ENCODE measurements at regions not wholly inside any gene's neighbourhood (a gene's known extent, or its start where the extent isn't known, plus 50 kb on each side); places are given as distances from the start of the nearest gene placed in this dataset.
A peak's percentile ranks its signal among the peaks of the same experiment; 100 is the strongest.
"Not testable (repeated sequence)": the region's sequence is repeated elsewhere in the genome, so short reads cannot be mapped to it uniquely, and the experiment has no call there.

DNA sequence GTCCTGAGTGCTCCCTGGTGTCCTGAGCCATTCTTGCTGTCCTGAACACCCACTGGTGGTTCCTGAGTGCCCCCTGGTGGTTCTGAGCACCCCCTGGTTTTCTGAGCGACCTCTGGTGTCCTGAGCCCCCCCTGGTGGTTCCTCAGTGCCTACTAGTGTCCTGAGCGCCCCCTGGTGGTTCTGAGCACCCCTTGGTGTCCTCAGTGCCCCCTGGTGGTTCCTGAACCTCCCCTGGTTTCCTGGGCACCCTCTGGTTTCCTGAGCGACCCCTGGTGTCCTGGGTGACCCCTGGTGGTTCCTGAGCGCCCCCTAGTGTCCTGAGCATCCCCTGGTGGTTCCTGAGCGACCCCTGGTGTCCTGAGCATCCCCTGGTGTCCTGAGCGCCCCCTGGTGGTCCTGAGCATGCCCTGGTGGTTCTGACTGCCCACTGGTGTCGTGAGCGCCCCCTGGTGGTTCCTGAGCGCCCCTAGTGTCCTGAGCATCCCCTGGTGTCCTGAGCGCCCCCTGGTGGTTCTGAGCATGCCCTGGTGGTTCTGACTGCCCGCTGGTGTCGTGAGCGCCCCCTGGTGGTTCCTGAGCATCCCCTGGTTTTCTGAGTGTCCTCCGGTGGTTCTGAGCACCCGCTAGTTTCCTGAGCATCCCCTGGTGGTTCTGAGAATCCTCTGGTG, 473.1 kb downstream of the TMEM121 start:
- no peak overlapping the region for H3K27ac ChIP-seq
- peak; percentile 80 for DNase-seq
- H3K9me3 ChIP-seq = no peaks in the 10 kb centered on the region
- intact Hi-C loops (cut with DNase I) = no loop called here
- H3K4me1 ChIP-seq = no peaks in the 10 kb centered on the region
- no peaks in the 10 kb centered on the region for H3K27me3 ChIP-seq (ENCODE audit: low read depth)
- peak; percentile 86 to 96 for ATAC-seq
- no peaks in the 10 kb centered on the region for H3K36me3 ChIP-seq
- no peak overlapping the region for H3K4me3 ChIP-seq
- TF ChIP-seq, protein P1, sequence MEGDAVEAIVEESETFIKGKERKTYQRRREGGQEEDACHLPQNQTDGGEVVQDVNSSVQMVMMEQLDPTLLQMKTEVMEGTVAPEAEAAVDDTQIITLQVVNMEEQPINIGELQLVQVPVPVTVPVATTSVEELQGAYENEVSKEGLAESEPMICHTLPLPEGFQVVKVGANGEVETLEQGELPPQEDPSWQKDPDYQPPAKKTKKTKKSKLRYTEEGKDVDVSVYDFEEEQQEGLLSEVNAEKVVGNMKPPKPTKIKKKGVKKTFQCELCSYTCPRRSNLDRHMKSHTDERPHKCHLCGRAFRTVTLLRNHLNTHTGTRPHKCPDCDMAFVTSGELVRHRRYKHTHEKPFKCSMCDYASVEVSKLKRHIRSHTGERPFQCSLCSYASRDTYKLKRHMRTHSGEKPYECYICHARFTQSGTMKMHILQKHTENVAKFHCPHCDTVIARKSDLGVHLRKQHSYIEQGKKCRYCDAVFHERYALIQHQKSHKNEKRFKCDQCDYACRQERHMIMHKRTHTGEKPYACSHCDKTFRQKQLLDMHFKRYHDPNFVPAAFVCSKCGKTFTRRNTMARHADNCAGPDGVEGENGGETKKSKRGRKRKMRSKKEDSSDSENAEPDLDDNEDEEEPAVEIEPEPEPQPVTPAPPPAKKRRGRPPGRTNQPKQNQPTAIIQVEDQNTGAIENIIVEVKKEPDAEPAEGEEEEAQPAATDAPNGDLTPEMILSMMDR (IDR thresholded peaks at IDR 0.05) = peak; percentile 53

DNA sequence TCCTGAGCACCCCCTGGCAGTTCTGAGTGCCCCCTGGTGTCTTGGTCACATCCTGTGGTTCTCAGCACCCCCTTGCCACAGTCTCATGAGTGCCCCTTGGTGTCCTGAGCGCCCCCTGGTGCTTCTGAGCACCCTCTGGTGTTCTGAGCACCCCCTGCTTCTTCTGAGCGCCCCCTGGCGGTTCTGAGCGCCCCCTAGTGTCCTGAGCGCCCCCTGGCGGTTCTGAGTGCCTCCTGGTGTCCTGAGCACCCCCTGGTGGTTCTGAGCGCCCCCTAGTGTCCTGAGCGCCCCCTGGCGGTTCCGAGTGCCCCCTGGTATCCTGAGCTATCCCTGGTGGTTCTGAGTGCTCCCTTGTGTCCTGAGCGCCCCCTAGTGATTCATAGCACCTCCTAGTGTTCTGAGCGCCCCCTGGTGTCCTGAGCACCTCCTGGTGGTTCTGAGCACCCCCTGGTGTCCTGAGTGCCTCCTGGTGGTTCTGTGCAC, 473.7 kb downstream of the TMEM121 start:
- H3K36me3 ChIP-seq; H3K27me3 ChIP-seq (ENCODE audit: low read depth); H3K9me3 ChIP-seq; H3K4me3 ChIP-seq; DNase-seq; H3K4me1 ChIP-seq; intact Hi-C loops (cut with DNase I); ATAC-seq; H3K27ac ChIP-seq: not testable (repeated sequence)

DNA sequence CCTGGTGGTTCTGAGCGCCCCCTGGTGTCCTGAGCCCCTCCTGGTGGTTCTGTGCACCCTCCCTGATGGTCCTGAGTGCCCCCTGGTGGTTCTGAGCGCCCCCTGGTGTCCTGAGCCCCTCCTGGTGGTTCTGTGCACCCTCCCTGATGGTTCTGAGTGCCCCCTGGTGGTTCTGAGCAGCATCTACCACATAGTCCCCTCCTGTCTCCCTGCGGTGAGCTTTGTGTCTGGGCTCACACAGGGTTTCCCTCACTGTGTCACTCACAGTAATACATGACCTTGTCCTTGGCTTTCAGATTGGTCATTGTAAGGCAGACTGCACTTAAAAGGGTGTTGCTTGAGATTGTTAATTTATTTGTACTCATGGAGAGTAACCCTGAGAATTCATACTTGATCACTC, 474.9 kb downstream of the TMEM121 start:
- DNase-seq = not testable (repeated sequence)

DNA sequence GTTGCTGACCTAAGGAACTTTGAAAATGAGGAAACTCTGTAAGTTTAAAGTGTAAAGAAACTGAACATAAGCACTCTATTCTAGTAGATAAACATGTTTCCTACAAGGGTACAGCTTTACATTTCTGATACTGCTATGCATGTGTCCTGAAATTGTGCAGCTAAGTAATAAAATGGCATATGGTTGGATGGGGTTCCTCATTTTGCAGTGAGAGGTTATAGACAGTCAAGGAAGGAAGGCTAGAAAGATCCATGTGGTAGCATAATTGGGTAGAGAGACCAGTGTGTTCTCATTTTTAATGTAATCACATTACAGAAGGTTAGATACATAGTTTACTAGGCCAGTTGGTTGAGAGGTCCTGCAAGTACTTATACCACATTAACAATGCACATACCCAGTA, 477.0 kb downstream of the TMEM121 start:
- H3K4me3 ChIP-seq = no peak overlapping the region
- intact Hi-C loops (cut with DNase I) = no loop called here
- H3K27me3 ChIP-seq (ENCODE audit: low read depth) = no peaks in the 10 kb centered on the region
- TF ChIP-seq, protein P1 (IDR thresholded peaks at IDR 0.05) = no peak
- no peaks in the 10 kb centered on the region for H3K36me3 ChIP-seq
- ATAC-seq = no peak
- no peaks in the 10 kb centered on the region for H3K9me3 ChIP-seq
- no peak overlapping the region for H3K27ac ChIP-seq
- H3K4me1 ChIP-seq = no peaks in the 10 kb centered on the region
- DNase-seq = no peak

More for the DNA sequence above, 474.9 kb downstream of the TMEM121 start:
- H3K4me3 ChIP-seq; H3K36me3 ChIP-seq; intact Hi-C loops (cut with DNase I); H3K9me3 ChIP-seq; ATAC-seq; H3K27me3 ChIP-seq (ENCODE audit: low read depth); H3K27ac ChIP-seq; H3K4me1 ChIP-seq: not testable (repeated sequence)

DNA sequence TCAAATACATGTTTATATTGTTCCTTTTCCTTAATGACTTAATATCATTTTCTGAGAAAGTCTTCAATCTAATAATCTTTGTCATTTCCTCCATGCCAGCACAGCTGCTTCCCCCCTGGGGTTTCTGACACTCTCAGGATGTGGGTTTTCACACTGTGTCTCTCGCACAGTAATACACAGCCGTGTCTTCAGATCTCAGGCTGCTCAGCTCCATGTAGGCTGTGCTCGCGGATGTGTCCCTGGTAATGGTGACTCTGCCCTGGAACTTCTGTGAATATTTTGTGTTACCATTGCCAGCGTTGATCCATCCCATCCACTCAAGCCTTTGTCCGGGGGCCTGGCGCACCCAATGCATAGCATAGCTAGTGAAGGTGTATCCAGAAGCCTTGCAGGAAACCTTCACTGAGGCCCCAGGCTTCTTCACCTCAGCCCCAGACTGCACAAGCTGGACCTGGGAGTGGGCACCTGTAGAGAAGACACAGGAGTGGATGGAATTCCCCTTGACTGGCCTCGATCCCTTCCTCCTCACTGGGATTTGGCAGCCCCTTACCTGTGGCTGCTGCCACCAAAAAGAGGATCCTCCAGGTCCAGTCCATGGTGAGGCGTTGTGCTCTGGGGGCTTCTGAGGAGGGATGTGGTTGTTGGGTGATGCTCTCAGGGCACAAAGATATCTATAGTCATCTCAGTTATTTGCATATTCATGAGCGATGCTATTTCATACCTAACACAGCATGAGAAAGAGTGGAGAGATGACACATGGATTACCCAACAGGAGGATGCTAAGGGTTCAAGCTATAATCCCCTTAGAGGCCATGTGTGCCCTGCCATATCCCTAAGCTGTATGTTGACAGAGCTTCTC, 478.8 kb downstream of the TMEM121 start:
- H3K9me3 ChIP-seq; DNase-seq; H3K27ac ChIP-seq; H3K36me3 ChIP-seq; H3K4me1 ChIP-seq; H3K27me3 ChIP-seq (ENCODE audit: low read depth); intact Hi-C loops (cut with DNase I); H3K4me3 ChIP-seq: not testable (repeated sequence)
- peak in 1 of 2 donors; percentile 23 for ATAC-seq

DNA sequence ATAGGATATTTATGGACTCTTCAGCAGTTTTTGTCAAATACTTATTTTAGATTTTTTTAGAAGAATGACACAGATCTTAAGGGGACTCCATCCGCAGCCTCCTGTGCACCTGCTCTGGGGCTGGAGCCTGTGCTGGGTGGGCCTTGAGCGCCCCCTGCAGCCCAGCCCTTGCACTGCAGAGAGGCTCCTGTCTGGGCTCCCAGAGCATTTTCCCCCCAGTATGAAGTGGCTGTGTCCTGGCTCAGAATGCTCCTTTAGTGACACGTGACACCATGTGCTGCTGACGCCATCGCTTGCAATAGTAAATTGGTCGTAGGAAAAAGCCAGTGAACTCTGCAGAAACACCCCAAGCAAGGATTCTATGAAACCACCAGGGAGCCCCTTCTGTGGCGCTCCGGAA, 479.7 kb downstream of the TMEM121 start:
- DNase-seq; intact Hi-C loops (cut with DNase I); H3K27me3 ChIP-seq (ENCODE audit: low read depth); H3K27ac ChIP-seq; H3K36me3 ChIP-seq; H3K4me3 ChIP-seq; H3K9me3 ChIP-seq; H3K4me1 ChIP-seq; ATAC-seq: not testable (repeated sequence)
- TF ChIP-seq, protein P1 (IDR thresholded peaks at IDR 0.05) = peak; percentile 58

DNA sequence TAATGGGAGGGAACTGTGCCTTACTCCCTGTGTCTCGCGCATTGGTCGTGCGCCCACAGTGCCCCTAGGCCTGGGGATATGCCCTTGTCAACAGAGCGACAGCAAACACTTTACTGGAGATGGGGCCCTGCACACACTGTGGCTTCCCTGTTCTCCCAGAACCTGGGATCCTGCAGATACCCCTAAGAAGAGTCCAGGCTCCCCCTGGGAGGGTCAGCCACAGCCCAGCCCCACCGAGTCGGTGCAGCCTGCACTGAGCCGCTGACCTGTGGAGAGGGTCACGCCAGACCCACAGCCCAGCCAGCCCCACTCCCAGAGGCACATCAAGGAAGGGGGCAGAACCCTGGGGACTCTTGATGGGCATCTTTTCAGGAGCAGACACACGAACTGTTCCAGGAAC, 480.3 kb downstream of the TMEM121 start:
- H3K9me3 ChIP-seq; H3K27me3 ChIP-seq (ENCODE audit: low read depth); H3K4me1 ChIP-seq; H3K27ac ChIP-seq; intact Hi-C loops (cut with DNase I); DNase-seq; H3K36me3 ChIP-seq; ATAC-seq; H3K4me3 ChIP-seq: not testable (repeated sequence)

Data from lower lobe of right lung (tissue), 2 donors.